Panc1 (cell line): ENCODE measurements at regions not wholly inside any gene's neighbourhood (a gene's known extent, or its start where the extent isn't known, plus 50 kb on each side); places are given as distances from the start of the nearest gene placed in this dataset.

ENCODE experiments used
- POLR2AphosphoS5 ChIP-seq: IDR thresholded peaks from 2 replicates; pipeline ENCODE4 v1.6.1; 2012; ENCODE audit warnings: mild to moderate bottlenecking, low read depth, low read length, moderate library complexity
- TF ChIP-seq, protein P1 (sequence below), 2 experiments: IDR thresholded peaks; 2 replicates each; pipeline ENCODE4 v1.6.1; 2011 to 2012; ENCODE audit warnings: low read depth in 2 of 2, control low read depth in 1 of 2, low read length in 1 of 2, mild to moderate bottlenecking in 1 of 2, moderate library complexity in 1 of 2; ENCODE audit not compliant: insufficient read depth in 1 of 2
- TF ChIP-seq, protein P2 (sequence below): fragments of 450-650 bp; IDR thresholded peaks from 2 replicates; pipeline ENCODE4 v1.5.1; 2017; ENCODE audit warnings: mild to moderate bottlenecking

DNA sequence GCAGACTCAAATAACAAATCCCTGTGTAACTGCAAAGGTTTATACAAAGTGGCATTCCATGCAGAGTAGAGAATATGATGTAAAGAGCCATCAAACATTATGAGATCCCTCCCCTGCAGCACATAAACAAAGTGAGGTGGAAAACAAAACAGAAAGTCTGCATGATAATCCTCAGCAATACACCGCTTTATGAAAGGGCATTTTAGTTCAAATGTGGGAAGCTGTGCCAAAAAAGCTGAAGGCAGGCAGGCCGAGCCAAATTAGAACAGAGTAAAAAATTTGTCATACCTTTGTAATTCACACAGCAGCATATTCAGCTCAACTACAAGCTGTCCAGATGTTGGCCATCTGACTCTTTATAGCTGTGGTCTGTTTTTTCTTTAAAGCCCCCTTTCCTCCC is 113.5 kb downstream of the LHX9 start:
- TF ChIP-seq, protein P1, sequence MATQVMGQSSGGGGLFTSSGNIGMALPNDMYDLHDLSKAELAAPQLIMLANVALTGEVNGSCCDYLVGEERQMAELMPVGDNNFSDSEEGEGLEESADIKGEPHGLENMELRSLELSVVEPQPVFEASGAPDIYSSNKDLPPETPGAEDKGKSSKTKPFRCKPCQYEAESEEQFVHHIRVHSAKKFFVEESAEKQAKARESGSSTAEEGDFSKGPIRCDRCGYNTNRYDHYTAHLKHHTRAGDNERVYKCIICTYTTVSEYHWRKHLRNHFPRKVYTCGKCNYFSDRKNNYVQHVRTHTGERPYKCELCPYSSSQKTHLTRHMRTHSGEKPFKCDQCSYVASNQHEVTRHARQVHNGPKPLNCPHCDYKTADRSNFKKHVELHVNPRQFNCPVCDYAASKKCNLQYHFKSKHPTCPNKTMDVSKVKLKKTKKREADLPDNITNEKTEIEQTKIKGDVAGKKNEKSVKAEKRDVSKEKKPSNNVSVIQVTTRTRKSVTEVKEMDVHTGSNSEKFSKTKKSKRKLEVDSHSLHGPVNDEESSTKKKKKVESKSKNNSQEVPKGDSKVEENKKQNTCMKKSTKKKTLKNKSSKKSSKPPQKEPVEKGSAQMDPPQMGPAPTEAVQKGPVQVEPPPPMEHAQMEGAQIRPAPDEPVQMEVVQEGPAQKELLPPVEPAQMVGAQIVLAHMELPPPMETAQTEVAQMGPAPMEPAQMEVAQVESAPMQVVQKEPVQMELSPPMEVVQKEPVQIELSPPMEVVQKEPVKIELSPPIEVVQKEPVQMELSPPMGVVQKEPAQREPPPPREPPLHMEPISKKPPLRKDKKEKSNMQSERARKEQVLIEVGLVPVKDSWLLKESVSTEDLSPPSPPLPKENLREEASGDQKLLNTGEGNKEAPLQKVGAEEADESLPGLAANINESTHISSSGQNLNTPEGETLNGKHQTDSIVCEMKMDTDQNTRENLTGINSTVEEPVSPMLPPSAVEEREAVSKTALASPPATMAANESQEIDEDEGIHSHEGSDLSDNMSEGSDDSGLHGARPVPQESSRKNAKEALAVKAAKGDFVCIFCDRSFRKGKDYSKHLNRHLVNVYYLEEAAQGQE (IDR thresholded peaks at IDR 0.05; ENCODE audit: insufficient read depth in 1 of 2, low read depth in 2 of 2, low read length in 1 of 2) = no peak
- TF ChIP-seq, protein P2, sequence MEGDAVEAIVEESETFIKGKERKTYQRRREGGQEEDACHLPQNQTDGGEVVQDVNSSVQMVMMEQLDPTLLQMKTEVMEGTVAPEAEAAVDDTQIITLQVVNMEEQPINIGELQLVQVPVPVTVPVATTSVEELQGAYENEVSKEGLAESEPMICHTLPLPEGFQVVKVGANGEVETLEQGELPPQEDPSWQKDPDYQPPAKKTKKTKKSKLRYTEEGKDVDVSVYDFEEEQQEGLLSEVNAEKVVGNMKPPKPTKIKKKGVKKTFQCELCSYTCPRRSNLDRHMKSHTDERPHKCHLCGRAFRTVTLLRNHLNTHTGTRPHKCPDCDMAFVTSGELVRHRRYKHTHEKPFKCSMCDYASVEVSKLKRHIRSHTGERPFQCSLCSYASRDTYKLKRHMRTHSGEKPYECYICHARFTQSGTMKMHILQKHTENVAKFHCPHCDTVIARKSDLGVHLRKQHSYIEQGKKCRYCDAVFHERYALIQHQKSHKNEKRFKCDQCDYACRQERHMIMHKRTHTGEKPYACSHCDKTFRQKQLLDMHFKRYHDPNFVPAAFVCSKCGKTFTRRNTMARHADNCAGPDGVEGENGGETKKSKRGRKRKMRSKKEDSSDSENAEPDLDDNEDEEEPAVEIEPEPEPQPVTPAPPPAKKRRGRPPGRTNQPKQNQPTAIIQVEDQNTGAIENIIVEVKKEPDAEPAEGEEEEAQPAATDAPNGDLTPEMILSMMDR = no peak
- no peak for TF ChIP-seq POLR2AphosphoS5
